Ishikawa (cell line): ENCODE measurements at regions not wholly inside any gene's neighbourhood (a gene's known extent, or its start where the extent isn't known, plus 50 kb on each side); places are given as distances from the start of the nearest gene placed in this dataset.

ENCODE experiments used
- CEBPB ChIP-seq: IDR thresholded peaks from 2 replicates; pipeline ENCODE4 v1.6.1; 2012
- CREB1 ChIP-seq: IDR thresholded peaks from 2 replicates; pipeline ENCODE4 v1.6.1; 2012; ENCODE audit warnings: low read depth
- EGR1 ChIP-seq: IDR thresholded peaks from 2 replicates; pipeline ENCODE4 v1.6.1; 2012
- EP300 ChIP-seq: IDR thresholded peaks from 2 replicates; pipeline ENCODE4 v1.6.1; 2012; ENCODE audit warnings: borderline replicate concordance
- FOXM1 ChIP-seq: IDR thresholded peaks from 2 replicates; pipeline ENCODE4 v1.6.1; 2012; ENCODE audit warnings: low read depth, borderline replicate concordance
- MAX ChIP-seq: IDR thresholded peaks from 2 replicates; pipeline ENCODE4 v1.6.1; 2012
- NFIC ChIP-seq: IDR thresholded peaks from 2 replicates; pipeline ENCODE4 v1.6.1; 2012
- RAD21 ChIP-seq: IDR thresholded peaks from 2 replicates; pipeline ENCODE4 v1.6.1; 2012; ENCODE audit warnings: low read depth
- REST ChIP-seq: IDR thresholded peaks from 2 replicates; pipeline ENCODE4 v1.6.1; 2012; ENCODE audit warnings: low read depth, mild to moderate bottlenecking
- TAF1 ChIP-seq: IDR thresholded peaks from 2 replicates; pipeline ENCODE4 v1.6.1; 2012; ENCODE audit warnings: low read depth, mild to moderate bottlenecking
- TCF12 ChIP-seq: IDR thresholded peaks from 2 replicates; pipeline ENCODE4 v1.6.1; 2012; ENCODE audit warnings: low read depth
- TEAD4 ChIP-seq: IDR thresholded peaks from 2 replicates; pipeline ENCODE4 v1.6.1; 2012
- USF1 ChIP-seq: IDR thresholded peaks from 2 replicates; pipeline ENCODE4 v1.6.1; 2012
- YY1 ChIP-seq: IDR thresholded peaks from 2 replicates; pipeline ENCODE4 v1.6.1; 2012; ENCODE audit warnings: low read depth
- ZBTB7A ChIP-seq: IDR thresholded peaks from 2 replicates; pipeline ENCODE4 v1.6.1; 2012; ENCODE audit warnings: low read depth

- TF ChIP-seq CEBPB: no peak
- no peak for TF ChIP-seq EGR1
- TF ChIP-seq NFIC: no peak
- TF ChIP-seq TAF1: no peak
- no peak for TF ChIP-seq TCF12
- no peak for TF ChIP-seq USF1
- no peak for TF ChIP-seq MAX
- TF ChIP-seq FOXM1: no peak
- TF ChIP-seq ZBTB7A: no peak
- TF ChIP-seq YY1: no peak
- TF ChIP-seq TEAD4: no peak
- no peak for TF ChIP-seq REST
- TF ChIP-seq RAD21: no peak
- no peak for TF ChIP-seq CREB1
Measured at GRCh38 chr18:53745986-53746385, 478.5 kb downstream of the MBD2 start.

- no peak for TF ChIP-seq NFIC
- TF ChIP-seq USF1: no peak
Measured at GRCh38 chr18:53745224-53745967, 479.1 kb downstream of the MBD2 start.

DNA sequence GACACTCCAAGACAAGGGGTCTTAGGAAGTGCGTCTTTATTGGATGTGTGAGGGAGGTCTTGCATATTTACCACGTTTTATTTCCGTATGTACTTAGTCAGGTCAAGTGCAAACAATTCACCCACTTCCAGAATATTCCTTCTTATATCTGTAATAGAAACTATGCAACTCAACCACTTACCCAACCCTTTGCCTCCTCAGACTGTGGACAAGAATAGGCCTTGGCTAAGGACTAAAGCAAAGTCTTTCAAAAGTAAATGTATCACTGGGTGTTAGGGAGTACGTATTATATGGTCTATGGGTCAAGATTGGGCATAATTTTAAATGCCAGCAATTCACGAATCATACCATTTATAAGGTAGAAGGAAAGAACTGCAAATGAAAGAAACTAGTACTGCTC is 484.8 kb downstream of the MBD2 start:
- TF ChIP-seq USF1: no peak
- no peak for TF ChIP-seq TAF1
- TF ChIP-seq FOXM1: no peak

- TF ChIP-seq CREB1 (no peak), TCF12 (no peak), TEAD4 (no peak), RAD21 (no peak), EGR1 (no peak), REST (no peak), NFIC (no peak), USF1 (no peak), TAF1 (no peak)
Measured at GRCh38 chr18:53735526-53735925, 488.9 kb downstream of the MBD2 start.

DNA sequence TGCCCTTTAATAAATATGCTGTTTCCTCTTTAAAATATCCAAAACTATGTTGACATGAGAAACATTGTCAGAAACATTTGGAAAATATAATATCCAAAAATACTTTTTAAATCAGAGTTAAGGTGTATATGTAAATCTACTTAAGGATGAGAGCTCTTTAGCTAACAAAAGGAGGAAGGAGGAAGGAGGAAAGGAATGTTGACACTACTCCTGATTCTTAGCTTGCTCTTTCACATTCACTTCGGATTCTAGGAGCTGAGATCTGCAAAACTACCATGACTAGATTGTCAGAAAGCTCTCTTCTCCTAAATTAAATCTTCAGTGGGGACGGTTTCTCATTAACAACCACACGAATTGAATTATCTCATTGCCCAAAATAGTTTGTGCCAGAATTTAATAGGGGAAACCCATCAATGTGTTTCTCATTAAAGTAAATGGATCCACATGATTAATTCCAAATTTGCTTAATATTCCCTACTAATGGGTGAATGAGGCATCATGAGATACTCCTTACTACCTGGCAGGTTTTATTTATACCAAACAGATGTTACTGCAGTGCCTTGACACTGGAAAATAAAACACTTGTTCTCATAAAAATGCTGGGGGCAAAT is 509.1 kb downstream of the MBD2 start:
- TF ChIP-seq ZBTB7A: no peak
- no peak for TF ChIP-seq TCF12
- no peak for TF ChIP-seq CREB1
- TF ChIP-seq EP300: no peak
- no peak for TF ChIP-seq TEAD4
- TF ChIP-seq TAF1: no peak
- no peak for TF ChIP-seq REST
- TF ChIP-seq FOXM1: no peak
- TF ChIP-seq MAX: no peak
- TF ChIP-seq CEBPB: no peak
- TF ChIP-seq RAD21: no peak
- no peak for TF ChIP-seq YY1
- no peak for TF ChIP-seq USF1
- TF ChIP-seq EGR1: no peak
- no peak for TF ChIP-seq NFIC
